ENCODE measurements at regions not wholly inside any gene's neighbourhood (a gene's known extent, or its start where the extent isn't known, plus 50 kb on each side); places are given as distances from the start of the nearest gene placed in this dataset.

DNA sequence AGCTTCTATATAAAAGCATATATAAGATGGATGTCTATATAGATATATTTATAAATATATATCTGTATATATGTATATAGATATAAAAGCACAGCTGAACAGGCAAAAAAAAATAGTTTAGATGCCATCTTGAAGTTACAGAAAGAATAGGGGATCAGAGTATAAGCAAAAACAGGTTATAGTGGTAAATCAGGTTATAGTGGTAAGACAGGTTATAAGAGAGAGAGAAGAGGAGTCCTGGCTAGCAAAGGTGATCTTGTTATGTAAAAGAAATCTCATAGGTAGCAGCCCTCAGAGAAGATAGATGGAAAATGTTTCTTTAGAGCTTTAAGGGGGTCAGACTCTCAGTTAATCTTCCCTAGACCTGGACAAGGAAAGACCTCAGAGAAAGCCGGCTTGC is 1263.1 kb downstream of the PCDH7 start:
- TF ChIP-seq, protein P1, sequence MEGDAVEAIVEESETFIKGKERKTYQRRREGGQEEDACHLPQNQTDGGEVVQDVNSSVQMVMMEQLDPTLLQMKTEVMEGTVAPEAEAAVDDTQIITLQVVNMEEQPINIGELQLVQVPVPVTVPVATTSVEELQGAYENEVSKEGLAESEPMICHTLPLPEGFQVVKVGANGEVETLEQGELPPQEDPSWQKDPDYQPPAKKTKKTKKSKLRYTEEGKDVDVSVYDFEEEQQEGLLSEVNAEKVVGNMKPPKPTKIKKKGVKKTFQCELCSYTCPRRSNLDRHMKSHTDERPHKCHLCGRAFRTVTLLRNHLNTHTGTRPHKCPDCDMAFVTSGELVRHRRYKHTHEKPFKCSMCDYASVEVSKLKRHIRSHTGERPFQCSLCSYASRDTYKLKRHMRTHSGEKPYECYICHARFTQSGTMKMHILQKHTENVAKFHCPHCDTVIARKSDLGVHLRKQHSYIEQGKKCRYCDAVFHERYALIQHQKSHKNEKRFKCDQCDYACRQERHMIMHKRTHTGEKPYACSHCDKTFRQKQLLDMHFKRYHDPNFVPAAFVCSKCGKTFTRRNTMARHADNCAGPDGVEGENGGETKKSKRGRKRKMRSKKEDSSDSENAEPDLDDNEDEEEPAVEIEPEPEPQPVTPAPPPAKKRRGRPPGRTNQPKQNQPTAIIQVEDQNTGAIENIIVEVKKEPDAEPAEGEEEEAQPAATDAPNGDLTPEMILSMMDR (IDR thresholded peaks at IDR 0.05; ENCODE audit: control extremely low read depth in 1 of 3, insufficient read depth in 1 of 3, low read depth in 1 of 3, low read length in 3 of 3): no peak
- no peak for TF ChIP-seq JUN (IDR thresholded peaks at IDR 0.05; ENCODE audit: low read depth, low read length)
- TF ChIP-seq CREB1 (IDR thresholded peaks at IDR 0.05): no peak
- no peak for TF ChIP-seq EP300 (IDR thresholded peaks at IDR 0.05; ENCODE audit: borderline replicate concordance in 1 of 2, low read depth in 2 of 2, low read length in 2 of 2)
- TF ChIP-seq POLR2AphosphoS5 (IDR thresholded peaks at IDR 0.05; ENCODE audit: low read depth, low read length): no peak
- TF ChIP-seq, protein P2, sequence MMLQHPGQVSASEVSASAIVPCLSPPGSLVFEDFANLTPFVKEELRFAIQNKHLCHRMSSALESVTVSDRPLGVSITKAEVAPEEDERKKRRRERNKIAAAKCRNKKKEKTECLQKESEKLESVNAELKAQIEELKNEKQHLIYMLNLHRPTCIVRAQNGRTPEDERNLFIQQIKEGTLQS (IDR thresholded peaks at IDR 0.05; ENCODE audit: insufficient read depth, low read depth, low read length): no peak
- no peak for TF ChIP-seq ZNF274 (IDR thresholded peaks at IDR 0.05; ENCODE audit: borderline replicate concordance, extremely low read depth, low read length)
- TF ChIP-seq CHD1 (IDR thresholded peaks at IDR 0.05; ENCODE audit: low read depth, low read length): no peak
- TF ChIP-seq TBP (IDR thresholded peaks at IDR 0.05; ENCODE audit: low read depth, low read length): no peak
- TF ChIP-seq RFX5 (IDR thresholded peaks at IDR 0.05; ENCODE audit: borderline replicate concordance, low read depth, low read length): no peak
- TF ChIP-seq RBBP5 (IDR thresholded peaks at IDR 0.05; ENCODE audit: borderline replicate concordance, low read depth, low read length): no peak
- no peak for TF ChIP-seq EZH2 (IDR thresholded peaks at IDR 0.05; ENCODE audit: low read depth, low read length, severe bottlenecking)
- no peak for TF ChIP-seq SUZ12 (IDR thresholded peaks at IDR 0.05; ENCODE audit: low read length)
